ENCODE measurements at regions not wholly inside any gene's neighbourhood (a gene's known extent, or its start where the extent isn't known, plus 50 kb on each side); places are given as distances from the start of the nearest gene placed in this dataset.

DNA sequence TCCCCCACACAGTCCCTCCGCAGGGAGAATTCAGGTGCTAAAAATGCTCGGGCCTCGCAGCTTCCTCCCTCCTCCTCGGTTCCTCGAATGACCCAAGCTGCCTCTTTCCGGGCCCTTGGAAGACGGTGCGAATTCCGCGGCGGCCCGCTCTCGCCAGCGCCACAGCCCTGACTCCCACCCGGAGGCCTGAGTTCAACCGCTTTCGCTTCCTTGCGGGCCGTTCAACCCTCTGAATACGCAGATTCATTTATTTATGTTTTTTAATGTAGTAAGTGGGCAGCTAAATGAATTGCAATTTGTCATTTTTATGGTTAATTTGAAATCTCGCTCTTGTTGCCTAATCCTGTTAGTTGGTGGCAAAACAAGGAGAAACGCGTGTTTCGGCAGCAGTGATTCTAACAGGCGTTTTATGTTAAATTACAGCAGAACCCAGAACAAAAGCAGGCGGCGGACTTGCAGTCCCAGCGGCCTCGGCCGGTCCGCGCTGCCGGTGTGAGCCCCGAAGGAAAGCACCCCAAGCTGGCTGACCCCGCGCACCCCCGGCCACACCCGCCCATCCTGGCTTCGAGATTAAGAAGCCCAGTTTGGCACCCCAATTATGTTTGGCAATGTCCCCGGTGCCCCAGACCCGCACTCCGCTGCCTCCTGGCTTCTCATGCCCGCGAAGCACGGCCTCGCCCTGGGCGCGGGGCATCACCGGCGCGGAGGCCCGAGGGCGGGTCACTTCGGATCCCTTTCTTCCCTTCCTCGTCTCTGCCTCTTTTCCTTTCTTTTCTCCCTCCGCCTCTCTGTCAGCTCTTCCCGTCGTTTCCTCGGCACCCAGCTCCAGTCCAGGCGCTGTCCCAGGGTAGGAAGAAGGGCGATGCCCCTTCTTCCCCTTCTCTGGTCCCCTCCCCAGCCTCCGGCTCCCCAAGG lies 75.9 kb downstream of the INSIG1 start:
- DNase-seq (ENCODE audit: insufficient read length, low spot score), result no peak
- TF ChIP-seq, protein P1, sequence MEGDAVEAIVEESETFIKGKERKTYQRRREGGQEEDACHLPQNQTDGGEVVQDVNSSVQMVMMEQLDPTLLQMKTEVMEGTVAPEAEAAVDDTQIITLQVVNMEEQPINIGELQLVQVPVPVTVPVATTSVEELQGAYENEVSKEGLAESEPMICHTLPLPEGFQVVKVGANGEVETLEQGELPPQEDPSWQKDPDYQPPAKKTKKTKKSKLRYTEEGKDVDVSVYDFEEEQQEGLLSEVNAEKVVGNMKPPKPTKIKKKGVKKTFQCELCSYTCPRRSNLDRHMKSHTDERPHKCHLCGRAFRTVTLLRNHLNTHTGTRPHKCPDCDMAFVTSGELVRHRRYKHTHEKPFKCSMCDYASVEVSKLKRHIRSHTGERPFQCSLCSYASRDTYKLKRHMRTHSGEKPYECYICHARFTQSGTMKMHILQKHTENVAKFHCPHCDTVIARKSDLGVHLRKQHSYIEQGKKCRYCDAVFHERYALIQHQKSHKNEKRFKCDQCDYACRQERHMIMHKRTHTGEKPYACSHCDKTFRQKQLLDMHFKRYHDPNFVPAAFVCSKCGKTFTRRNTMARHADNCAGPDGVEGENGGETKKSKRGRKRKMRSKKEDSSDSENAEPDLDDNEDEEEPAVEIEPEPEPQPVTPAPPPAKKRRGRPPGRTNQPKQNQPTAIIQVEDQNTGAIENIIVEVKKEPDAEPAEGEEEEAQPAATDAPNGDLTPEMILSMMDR (IDR thresholded peaks at IDR 0.05; ENCODE audit: insufficient read depth, missing control alignments), result no peak
- FAIRE-seq, result no peak

DNA sequence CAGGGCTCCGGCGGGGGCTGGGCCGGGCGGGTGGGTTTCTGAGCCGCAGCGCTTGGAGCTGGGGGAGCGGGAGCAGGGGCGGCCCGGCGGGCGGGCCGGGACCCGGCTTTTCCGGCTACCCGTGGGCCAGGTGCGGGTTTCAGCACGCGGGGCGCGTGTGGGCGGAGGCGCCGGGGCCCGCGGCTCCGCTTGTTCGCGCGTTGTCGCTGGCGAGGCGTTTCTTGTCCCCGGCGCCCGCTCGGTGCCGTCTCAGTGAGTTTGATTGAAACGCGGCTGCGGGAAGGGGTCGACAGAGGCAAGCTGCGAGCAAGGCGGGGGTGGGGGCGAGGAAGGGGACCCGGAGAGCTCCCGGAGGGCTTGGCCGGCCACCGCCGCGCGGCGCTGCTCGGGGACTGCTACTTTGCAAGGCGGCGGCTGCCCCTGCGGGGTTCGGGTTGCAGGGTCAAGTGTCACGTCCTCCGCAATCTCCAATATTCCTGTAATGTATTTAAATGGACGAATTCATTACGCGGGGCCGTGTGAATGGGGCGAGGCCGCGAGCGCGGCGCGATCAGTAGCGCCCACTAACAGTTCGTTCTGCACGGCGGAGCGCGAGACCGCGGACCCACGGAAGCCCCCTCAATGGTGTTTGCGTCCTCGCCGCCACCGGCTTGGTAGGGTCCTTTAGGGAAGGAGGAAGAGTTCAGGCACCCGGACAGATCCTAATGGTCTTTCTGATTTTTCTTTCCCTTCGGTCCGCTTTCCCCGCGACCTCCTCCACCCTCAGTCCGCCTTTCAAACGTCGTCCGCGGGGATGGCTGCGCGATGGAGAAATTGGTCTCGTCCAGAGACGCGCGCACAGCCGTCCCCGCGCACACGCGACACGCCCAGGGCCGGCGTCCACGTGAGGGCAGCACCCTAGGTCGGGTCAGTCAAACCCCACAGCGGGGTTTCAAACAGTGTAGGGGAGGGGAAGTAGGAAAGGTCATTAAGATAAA lies 76.9 kb downstream of the INSIG1 start:
- DNase-seq (ENCODE audit: insufficient read length, low spot score) (no peak), FAIRE-seq (no peak)
- TF ChIP-seq, protein P1 (IDR thresholded peaks at IDR 0.05; ENCODE audit: insufficient read depth, missing control alignments), result no peak

DNA sequence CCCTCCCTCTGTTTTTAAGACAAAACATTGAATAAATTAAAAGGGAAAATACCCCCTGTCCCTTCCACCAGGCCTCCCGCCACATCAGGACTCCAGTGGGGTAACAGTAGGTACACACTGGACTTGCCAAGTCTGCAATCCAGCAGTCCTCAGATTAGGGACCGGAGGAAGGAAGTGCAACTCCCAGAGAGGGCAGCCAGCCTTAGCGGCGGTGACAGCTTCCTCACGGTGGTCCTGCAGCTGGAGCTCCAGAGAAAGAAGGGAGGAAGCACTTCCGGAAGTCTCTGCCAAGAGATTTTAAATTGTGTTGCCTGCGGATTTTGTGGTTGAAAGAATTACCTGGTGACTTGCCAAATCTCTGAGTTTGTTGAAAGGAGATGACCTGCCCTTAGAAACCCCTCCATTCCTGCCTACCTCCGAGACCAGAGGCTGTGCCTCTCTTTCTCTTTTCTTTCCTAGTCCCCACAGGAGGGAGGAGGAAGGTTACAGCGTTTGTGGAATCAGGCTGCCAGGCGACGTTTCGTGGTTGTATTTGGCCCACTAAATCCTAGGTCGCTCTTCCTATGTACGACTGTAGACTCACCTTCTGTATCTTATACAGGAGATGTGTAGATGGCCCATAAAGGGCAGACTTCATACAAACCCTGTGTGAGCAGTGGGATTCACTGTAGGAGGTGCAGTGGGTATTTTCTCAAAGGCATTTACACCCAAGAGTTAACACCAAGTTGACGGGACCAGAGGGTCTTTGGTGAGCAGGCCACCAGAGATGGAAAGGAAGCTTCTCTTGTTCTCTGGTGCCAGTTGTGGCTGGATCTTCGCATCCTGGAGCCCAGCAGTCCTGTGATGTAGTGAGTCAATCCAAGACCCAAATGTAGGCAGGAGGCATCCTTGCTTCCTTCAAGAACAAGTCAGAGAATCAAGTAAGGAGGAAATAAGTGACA lies 77.9 kb downstream of the INSIG1 start:
- DNase-seq (ENCODE audit: insufficient read length, low spot score) (no peak), FAIRE-seq (no peak)

DNA sequence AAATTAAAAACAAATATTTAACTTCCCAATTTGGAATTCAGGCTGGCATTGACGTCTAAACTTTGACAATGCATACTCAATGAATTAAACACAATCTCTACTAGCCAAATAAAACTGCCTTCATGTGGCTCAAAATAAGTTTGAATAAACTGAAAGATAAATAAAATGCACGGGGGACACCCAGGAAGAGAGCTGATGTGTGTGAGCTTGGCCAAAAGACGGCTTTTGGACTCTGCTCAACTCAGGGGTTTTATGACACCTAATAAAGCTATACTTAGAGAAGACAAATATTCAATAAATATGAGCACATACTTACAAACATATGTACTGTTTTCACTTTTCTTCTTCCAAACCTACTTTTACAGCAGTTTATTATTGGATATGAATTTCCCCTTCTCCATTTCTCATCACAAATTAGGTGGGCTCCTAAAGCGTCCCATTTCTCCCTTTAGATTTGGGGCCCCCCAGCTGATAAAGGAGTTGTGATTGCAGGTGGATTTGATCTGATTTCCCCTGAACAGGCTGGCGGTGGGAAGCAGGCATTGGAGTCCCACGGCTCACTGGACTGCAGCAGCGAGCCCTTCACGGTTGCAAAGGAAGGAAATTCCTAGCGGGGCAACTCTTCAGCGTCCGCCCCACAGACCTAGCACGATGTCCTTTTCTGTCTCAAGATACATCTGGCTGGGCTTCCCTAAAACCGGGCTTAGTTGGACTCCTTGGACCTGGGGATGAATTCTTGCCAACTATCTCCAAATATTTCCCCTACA lies 79.6 kb downstream of the INSIG1 start:
- TF ChIP-seq, protein P1 (IDR thresholded peaks at IDR 0.05; ENCODE audit: insufficient read depth, missing control alignments), result no peak
- no peak for DNase-seq (ENCODE audit: insufficient read length, low spot score)
- no peak for FAIRE-seq

More for the DNA sequence above, 77.9 kb downstream of the INSIG1 start:
- TF ChIP-seq, protein P1 (IDR thresholded peaks at IDR 0.05; ENCODE audit: insufficient read depth, missing control alignments), result no peak

DNA sequence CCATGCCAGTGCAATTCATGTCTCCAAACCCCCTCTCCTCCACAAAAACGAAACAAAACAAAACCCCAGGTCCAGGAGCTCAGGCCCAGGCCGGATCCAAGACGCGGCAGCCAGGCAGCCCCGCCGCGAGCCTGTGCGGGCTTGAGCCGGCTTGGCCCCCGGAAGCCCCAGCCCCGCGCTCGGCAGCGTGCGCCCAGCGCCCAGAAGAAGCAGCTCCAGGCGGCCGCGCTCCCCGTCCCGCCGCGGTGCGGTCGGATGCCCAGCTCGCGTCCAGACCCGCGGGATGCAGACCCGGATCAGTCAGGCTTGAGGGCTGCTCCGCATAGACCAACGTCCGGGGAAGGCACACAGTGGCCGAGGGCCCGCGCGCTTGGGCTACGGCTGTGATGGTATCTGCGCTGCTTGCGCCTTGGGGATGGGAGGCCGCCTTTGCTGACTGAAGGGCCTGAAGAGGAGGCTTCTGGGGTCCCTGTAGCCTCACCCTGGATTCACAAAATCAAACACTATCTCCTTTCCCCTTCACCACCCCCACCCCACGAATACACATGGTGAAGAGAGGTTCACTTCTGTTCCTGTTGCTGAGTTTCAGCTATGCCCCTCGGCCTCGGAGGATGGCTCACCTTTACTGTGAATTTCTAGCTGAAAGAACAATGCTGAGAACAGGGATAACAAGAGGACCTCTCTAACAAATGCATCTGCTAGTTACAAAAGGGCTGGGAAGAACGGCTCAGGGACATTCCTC lies 79.9 kb upstream of the EN2 start:
- no peak for FAIRE-seq
- TF ChIP-seq, protein P1 (IDR thresholded peaks at IDR 0.05; ENCODE audit: insufficient read depth, missing control alignments), result no peak

More for the DNA sequence above, 79.9 kb upstream of the EN2 start:
- DNase-seq (ENCODE audit: insufficient read length, low spot score), result no peak

Measured in D721Med (cell line).